GM10248 (cell line): ENCODE measurements at regions not wholly inside any gene's neighbourhood (a gene's known extent, or its start where the extent isn't known, plus 50 kb on each side); places are given as distances from the start of the nearest gene placed in this dataset.

Experiments
- CTCF ChIA-PET: fragments of 300-600 bp; sonication (Branson Sonifier 250); formaldehyde crosslinking; extraction: SDS; loops from one replicate; lab custom pipeline; 2021; ENCODE audit warnings: antibody characterized with exemption; lab: Yijun Ruan, JAX
- POLR2A ChIA-PET: fragments of 350-650 bp; sonication (Branson Sonifier 250); formaldehyde crosslinking; extraction: SDS; loops from one replicate; lab custom pipeline; 2020; ENCODE audit warnings: antibody characterized with exemption; lab: Yijun Ruan, JAX
- DNase-seq: peaks from one replicate; pipeline ENCODE4 v3.0.0; 2012; ENCODE audit errors: extremely low spot score
- CTCF ChIP-seq: IDR thresholded peaks from 2 replicates; pipeline ENCODE4 v1.5.1; 2012; ENCODE audit warnings: mild to moderate bottlenecking, low read depth; ENCODE audit errors: extremely low read depth, missing control alignments, control extremely low read depth

DNA sequence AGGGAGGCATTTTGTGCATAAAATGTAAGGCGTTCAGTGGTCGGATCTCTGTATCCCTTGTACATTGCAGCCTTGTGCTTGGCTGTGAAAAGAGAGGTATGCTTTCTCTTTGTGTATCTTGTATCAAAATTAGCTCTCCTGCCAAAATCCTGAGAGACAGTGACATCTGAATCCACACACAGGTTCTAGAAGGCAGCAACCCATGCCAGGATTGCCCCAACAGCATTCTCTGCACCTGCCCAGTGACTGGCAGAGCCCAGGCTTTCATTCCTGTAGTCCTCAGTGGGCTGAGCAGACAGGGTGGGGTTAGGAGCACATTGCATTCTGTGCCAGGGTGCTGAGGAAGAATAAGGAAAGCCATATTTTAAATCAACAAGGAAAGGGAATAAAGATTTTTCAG lies 740.3 kb upstream of the RAB6C start:
- ChIA-PET POLR2A (no interaction called here), CTCF (interaction anchor here (1.2 to 1.6 kb wide), 2 partner anchors 9 to 13 kb away, joined by 3 to 6 read pairs; no protein-coding TSS in a partner anchor)
- no peak for TF ChIP-seq CTCF
- no peak for DNase-seq

GRCh38 chr2:129240061-129240460 lies 739.4 kb upstream of the RAB6C start:
- TF ChIP-seq CTCF = no peak
- CTCF ChIA-PET = interaction anchor here (0.8 to 1.6 kb wide), 3 partner anchors 10 to 14 kb away, joined by 3 to 6 read pairs (median 5); no protein-coding TSS in a partner anchor

GRCh38 chr2:129242269-129242668 lies 737.2 kb upstream of the RAB6C start:
- TF ChIP-seq CTCF = no peak
- POLR2A ChIA-PET = no interaction called here
- DNase-seq = no peak
- CTCF ChIA-PET = no interaction called here

More at GRCh38 chr2:129240061-129240460, 739.4 kb upstream of the RAB6C start:
- POLR2A ChIA-PET = no interaction called here
- DNase-seq = no peak

DNA sequence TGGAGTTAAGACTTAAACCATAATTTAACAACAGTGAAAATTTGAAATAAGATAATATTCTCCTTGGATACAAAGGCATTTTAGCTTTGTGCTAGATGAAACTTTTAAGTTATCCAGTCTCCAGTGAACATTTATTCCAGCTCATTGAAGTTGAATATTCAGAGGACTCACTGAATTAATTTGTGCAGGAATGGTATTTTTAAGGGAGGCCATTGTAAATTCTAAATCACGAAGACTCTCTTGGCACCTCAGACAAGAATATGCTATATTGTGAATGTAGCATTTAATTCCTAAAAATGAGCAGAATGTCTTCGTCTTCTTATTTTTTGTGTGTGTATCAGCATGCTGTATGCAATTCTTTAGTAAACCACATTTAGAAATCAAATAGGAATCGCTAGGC lies 731.7 kb upstream of the RAB6C start:
- CTCF ChIA-PET = no interaction called here
- TF ChIP-seq CTCF = no peak
- no peak for DNase-seq
- POLR2A ChIA-PET = no interaction called here

GRCh38 chr2:129248198-129248597 lies 731.3 kb upstream of the RAB6C start:
- ChIA-PET CTCF (interaction anchor here (1.3 kb wide), 1 partner anchor 19 kb away, joined by 4 read pairs; no protein-coding TSS in a partner anchor), POLR2A (no interaction called here)
- no peak for DNase-seq
- no peak for TF ChIP-seq CTCF

DNA sequence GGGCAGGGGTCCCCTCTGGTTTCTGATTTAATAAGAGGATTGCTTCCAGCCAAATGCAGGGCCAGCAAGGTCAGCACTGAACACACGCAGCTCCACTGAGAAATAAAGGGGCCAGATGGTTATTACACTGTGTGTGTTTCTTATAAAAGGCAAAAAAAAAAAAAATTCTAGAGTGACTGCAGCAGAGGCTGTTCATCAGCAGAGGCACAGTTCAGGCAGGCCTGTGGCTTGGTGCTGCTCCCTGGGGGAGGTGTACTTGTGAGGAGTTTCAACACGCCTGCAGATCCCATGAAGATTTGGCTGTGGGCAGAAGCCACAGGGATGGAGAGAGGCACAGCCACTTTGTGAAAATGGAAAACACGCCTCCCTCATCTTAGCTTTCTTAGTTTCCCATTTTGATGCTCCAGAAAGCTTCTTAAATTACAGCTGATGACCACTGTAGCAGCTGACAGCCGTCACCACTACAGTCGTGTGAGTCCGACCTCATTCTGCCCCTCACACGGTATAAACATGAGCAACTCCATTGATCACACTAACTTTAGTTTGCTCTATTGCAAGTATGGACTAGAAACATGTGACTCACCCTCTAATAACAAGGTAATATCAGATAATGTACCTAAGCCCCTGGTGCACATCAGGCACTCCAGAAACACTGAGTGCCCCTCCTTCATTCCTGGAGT lies 726.5 kb upstream of the RAB6C start:
- POLR2A ChIA-PET = no interaction called here
- no peak for DNase-seq
- CTCF ChIA-PET = interaction anchor here (1.3 to 1.8 kb wide), 2 partner anchors 13 to 516 kb away, joined by 4 to 5 read pairs; no protein-coding TSS in a partner anchor
- TF ChIP-seq CTCF = no peak
